Astrocyte (in vitro differentiated cells and primary cell): ENCODE measurements at regions not wholly inside any gene's neighbourhood (a gene's known extent, or its start where the extent isn't known, plus 50 kb on each side); places are given as distances from the start of the nearest gene placed in this dataset.

Experiments
- DNase-seq: peaks from one replicate; pipeline ENCODE4 v3.0.0-alpha.2; 2010; ENCODE audit warnings: low read depth
- FAIRE-seq: peaks from 2 replicates; lab custom pipeline; 2011; peaks lifted over from hg19 to GRCh38; lab: Jason Lieb, UNC
- H2AFZ ChIP-seq: 2 replicates; pipeline ENCODE4 v1.6.0; 2012; ENCODE audit warnings: low read depth, low read length, inconsistent platforms
- H3K27ac ChIP-seq: 2 replicates; pipeline ENCODE4 v1.5.1; 2011; ENCODE audit warnings: low read depth, low read length, inconsistent platforms
- H3K27me3 ChIP-seq: 2 replicates; pipeline ENCODE4 v1.6.0; 2011; ENCODE audit warnings: low read length, inconsistent platforms; ENCODE audit not compliant: insufficient read depth
- H3K36me3 ChIP-seq: 2 replicates; pipeline ENCODE4 v1.5.1; 2011; ENCODE audit warnings: low read length, inconsistent platforms; ENCODE audit not compliant: insufficient read depth
- H3K4me1 ChIP-seq: 2 replicates; pipeline ENCODE4 v1.5.1; 2011; ENCODE audit warnings: low read length, inconsistent platforms; ENCODE audit not compliant: insufficient read depth
- H3K4me2 ChIP-seq: 2 replicates; pipeline ENCODE4 v1.6.0; 2012; ENCODE audit warnings: low read length, inconsistent platforms
- H3K4me3 ChIP-seq: 2 replicates; pipeline ENCODE4 v1.5.1; 2011; ENCODE audit warnings: low read depth, mild to moderate bottlenecking, low read length, inconsistent platforms; ENCODE audit not compliant: insufficient read depth
- H3K79me2 ChIP-seq: 2 replicates; pipeline ENCODE4 v1.6.0; 2012; ENCODE audit warnings: mild to moderate bottlenecking, low read length, inconsistent platforms; ENCODE audit not compliant: insufficient read depth
- H3K9ac ChIP-seq: 2 replicates; pipeline ENCODE4 v1.6.0; 2012; ENCODE audit warnings: mild to moderate bottlenecking, low read length, inconsistent platforms
- H3K9me3 ChIP-seq: 2 replicates; pipeline ENCODE4 v1.5.1; 2012; ENCODE audit warnings: low read depth, mild to moderate bottlenecking, low read length, inconsistent platforms; ENCODE audit not compliant: insufficient read depth
- H4K20me1 ChIP-seq: 2 replicates; pipeline ENCODE4 v1.6.0; 2012; ENCODE audit warnings: low read length, inconsistent platforms; ENCODE audit not compliant: insufficient read depth
- H3K27ac Mint-ChIP-seq: one replicate; pipeline ENCODE4 v1.8.0; 2021; ENCODE audit warnings: mild to moderate bottlenecking, mixed read lengths; ENCODE audit not compliant: unreplicated experiment
- H3K27me3 Mint-ChIP-seq: one replicate; pipeline ENCODE4 v1.8.0; 2021; ENCODE audit warnings: low read depth, mixed read lengths; ENCODE audit not compliant: unreplicated experiment
- H3K36me3 Mint-ChIP-seq: one replicate; pipeline ENCODE4 v1.8.0; 2021; ENCODE audit warnings: low read depth, mixed read lengths; ENCODE audit not compliant: unreplicated experiment
- H3K4me1 Mint-ChIP-seq: one replicate; pipeline ENCODE4 v1.8.0; 2021; ENCODE audit warnings: low read depth, mixed read lengths; ENCODE audit not compliant: unreplicated experiment
- H3K4me3 Mint-ChIP-seq: one replicate; pipeline ENCODE4 v1.8.0; 2021; ENCODE audit warnings: mild to moderate bottlenecking, moderate library complexity, mixed read lengths; ENCODE audit not compliant: unreplicated experiment
- H3K9me3 Mint-ChIP-seq: one replicate; pipeline ENCODE4 v1.8.0; 2021; ENCODE audit warnings: mild to moderate bottlenecking, mixed read lengths; ENCODE audit not compliant: unreplicated experiment
- EZH2 ChIP-seq: IDR thresholded peaks from 2 replicates; pipeline ENCODE4 v1.6.1; 2012; ENCODE audit warnings: mild to moderate bottlenecking, low read length, inconsistent platforms; ENCODE audit not compliant: insufficient read depth
- TF ChIP-seq, protein P1 (sequence below): IDR thresholded peaks from 2 replicates; pipeline ENCODE4 v1.5.1; 2011; ENCODE audit warnings: low read depth, mild to moderate bottlenecking, inconsistent platforms, low read length, moderate library complexity; ENCODE audit not compliant: insufficient read depth

DNA sequence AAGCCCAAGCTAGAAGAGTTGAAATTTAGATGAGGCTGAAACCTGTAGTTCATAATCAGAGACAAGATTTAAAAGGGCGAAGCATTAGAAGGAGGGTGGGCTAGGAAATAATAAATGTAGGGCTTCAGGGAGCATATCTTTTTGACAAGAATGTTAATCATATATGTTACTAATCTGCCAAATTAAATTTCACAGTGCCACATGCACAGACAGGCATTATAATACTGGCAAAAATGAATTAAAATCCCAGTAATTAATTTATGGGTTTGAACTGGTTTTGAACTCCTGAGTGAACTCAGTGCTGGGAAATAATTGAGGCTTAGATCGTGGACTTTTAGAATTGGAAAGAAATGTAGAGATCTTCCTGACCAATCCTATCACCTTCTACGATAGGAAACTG, 383.5 kb upstream of the IL12A start:
- peaks cover 16% of the 10 kb centered on the region for H3K4me1 Mint-ChIP-seq
- Histone ChIP-seq H3K4me1 (no peaks in the 10 kb centered on the region), H2AFZ (no peak overlapping the region), H3K79me2 (no peaks in the 10 kb centered on the region), H3K9ac (no peak overlapping the region), H3K36me3 (no peaks in the 10 kb centered on the region), H3K27me3 (no peaks in the 10 kb centered on the region), H3K27ac (no peak overlapping the region), H3K4me3 (no peak overlapping the region), H3K9me3 (peaks cover 3% of the 10 kb centered on the region), H4K20me1 (no peaks in the 10 kb centered on the region), H3K4me2 (no peak overlapping the region)
- FAIRE-seq, result no peak
- no peak for DNase-seq
- TF ChIP-seq, protein P1, sequence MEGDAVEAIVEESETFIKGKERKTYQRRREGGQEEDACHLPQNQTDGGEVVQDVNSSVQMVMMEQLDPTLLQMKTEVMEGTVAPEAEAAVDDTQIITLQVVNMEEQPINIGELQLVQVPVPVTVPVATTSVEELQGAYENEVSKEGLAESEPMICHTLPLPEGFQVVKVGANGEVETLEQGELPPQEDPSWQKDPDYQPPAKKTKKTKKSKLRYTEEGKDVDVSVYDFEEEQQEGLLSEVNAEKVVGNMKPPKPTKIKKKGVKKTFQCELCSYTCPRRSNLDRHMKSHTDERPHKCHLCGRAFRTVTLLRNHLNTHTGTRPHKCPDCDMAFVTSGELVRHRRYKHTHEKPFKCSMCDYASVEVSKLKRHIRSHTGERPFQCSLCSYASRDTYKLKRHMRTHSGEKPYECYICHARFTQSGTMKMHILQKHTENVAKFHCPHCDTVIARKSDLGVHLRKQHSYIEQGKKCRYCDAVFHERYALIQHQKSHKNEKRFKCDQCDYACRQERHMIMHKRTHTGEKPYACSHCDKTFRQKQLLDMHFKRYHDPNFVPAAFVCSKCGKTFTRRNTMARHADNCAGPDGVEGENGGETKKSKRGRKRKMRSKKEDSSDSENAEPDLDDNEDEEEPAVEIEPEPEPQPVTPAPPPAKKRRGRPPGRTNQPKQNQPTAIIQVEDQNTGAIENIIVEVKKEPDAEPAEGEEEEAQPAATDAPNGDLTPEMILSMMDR, result no peak
- no peak for TF ChIP-seq EZH2
- no peaks in the 10 kb centered on the region for H3K36me3 Mint-ChIP-seq
- H3K4me3 Mint-ChIP-seq, result no peak overlapping the region
- peaks cover 7% of the 10 kb centered on the region for H3K9me3 Mint-ChIP-seq
- no peaks in the 10 kb centered on the region for H3K27me3 Mint-ChIP-seq
- no peak overlapping the region for H3K27ac Mint-ChIP-seq

DNA sequence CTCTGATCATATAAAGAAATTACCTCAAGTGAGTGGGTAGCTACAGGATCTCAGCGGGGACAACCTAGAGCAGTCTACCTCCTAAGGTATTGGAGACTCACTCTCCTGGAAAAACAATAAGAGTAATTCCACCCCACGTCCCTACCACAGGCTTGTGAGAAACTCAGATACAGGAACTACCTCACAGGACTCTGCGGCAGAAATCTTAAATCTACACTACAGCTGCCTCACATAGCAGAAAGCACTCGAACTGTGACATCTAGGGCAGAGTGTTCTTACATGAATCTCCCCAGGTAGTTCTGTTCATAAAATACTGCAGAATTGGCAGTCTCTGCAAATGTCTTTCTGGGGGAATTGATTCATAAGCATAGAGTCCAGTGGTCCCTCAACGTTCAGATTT, 382.9 kb upstream of the IL12A start:
- H3K4me2 ChIP-seq, result no peak overlapping the region
- FAIRE-seq, result no peak
- H3K27ac ChIP-seq, result no peak overlapping the region
- H3K27me3 Mint-ChIP-seq, result no peaks in the 10 kb centered on the region
- H3K36me3 ChIP-seq, result no peaks in the 10 kb centered on the region
- H3K4me3 Mint-ChIP-seq, result no peak overlapping the region
- no peak overlapping the region for H3K9ac ChIP-seq
- H3K9me3 ChIP-seq, result peaks cover 3% of the 10 kb centered on the region
- H3K4me1 ChIP-seq, result no peaks in the 10 kb centered on the region
- no peaks in the 10 kb centered on the region for H4K20me1 ChIP-seq
- peaks cover 6% of the 10 kb centered on the region for H3K9me3 Mint-ChIP-seq
- H3K4me3 ChIP-seq, result no peak overlapping the region
- H3K36me3 Mint-ChIP-seq, result no peaks in the 10 kb centered on the region
- H2AFZ ChIP-seq, result no peak overlapping the region
- H3K79me2 ChIP-seq, result no peaks in the 10 kb centered on the region
- H3K27me3 ChIP-seq, result no peaks in the 10 kb centered on the region
- H3K4me1 Mint-ChIP-seq, result peaks cover 16% of the 10 kb centered on the region
- no peak for DNase-seq
- TF ChIP-seq, protein P1, result no peak
- no peak for TF ChIP-seq EZH2
- H3K27ac Mint-ChIP-seq, result no peak overlapping the region

DNA sequence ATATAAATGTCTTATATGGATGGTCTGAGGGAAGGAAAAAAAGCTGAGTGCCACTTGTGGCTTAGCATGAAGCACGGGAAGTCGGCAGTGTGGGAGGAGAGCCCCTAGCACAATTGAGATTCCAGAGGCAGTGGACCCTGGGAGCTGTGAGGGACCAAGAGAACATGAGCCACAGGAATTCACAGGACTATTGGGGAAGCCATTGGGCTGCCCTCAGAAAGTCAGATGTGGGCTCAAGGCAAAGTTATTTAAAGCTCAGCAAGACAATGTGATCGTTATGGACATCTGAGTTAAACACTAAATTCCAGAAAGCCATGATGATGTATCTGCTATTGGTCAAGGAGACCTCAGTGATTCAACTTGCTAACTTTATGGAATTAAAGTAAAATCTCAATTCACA, 380.8 kb upstream of the IL12A start:
- Histone ChIP-seq H4K20me1 (no peaks in the 10 kb centered on the region), H3K4me3 (no peak overlapping the region), H3K9me3 (no peaks in the 10 kb centered on the region), H3K27ac (no peak overlapping the region), H2AFZ (no peak overlapping the region), H3K4me1 (no peaks in the 10 kb centered on the region), H3K9ac (no peak overlapping the region), H3K27me3 (no peaks in the 10 kb centered on the region), H3K79me2 (no peaks in the 10 kb centered on the region), H3K36me3 (no peaks in the 10 kb centered on the region), H3K4me2 (no peak overlapping the region)
- H3K9me3 Mint-ChIP-seq, result peaks cover 1% of the 10 kb centered on the region
- no peaks in the 10 kb centered on the region for H3K36me3 Mint-ChIP-seq
- no peak overlapping the region for H3K4me3 Mint-ChIP-seq
- peak overlapping the region; percentile 22 for H3K27ac Mint-ChIP-seq
- no peak for TF ChIP-seq EZH2
- TF ChIP-seq, protein P1, result no peak
- peaks cover 16% of the 10 kb centered on the region for H3K4me1 Mint-ChIP-seq
- DNase-seq (peak; percentile 37), FAIRE-seq (no peak)
- no peaks in the 10 kb centered on the region for H3K27me3 Mint-ChIP-seq
